Ectodermal cell (in vitro differentiated cells): ENCODE measurements at regions not wholly inside any gene's neighbourhood (a gene's known extent, or its start where the extent isn't known, plus 50 kb on each side); places are given as distances from the start of the nearest gene placed in this dataset.

Experiments used
- H3K27ac ChIP-seq: 2 replicates; pipeline ENCODE4 v1.7.0; 2013; ENCODE audit warnings: mild to moderate bottlenecking, low read depth, low read length; ENCODE audit not compliant: insufficient read depth, poor library complexity, severe bottlenecking
- H3K27me3 ChIP-seq: 2 replicates; pipeline ENCODE4 v1.7.0; 2013; ENCODE audit warnings: mild to moderate bottlenecking, low read length; ENCODE audit not compliant: insufficient read depth, control insufficient read depth, poor library complexity, severe bottlenecking
- H3K36me3 ChIP-seq: one replicate; pipeline ENCODE4 v1.7.0; 2013; ENCODE audit warnings: low read length; ENCODE audit not compliant: control insufficient read depth, insufficient read depth
- H3K4me1 ChIP-seq: one replicate; pipeline ENCODE4 v1.7.0; 2013; ENCODE audit warnings: low read length; ENCODE audit not compliant: control insufficient read depth, insufficient read depth
- H3K4me3 ChIP-seq: 2 replicates; pipeline ENCODE4 v1.7.0; 2013; ENCODE audit warnings: low read depth, low read length, control low read depth; ENCODE audit not compliant: insufficient read depth
- H3K9me3 ChIP-seq: 2 replicates; pipeline ENCODE4 v1.7.0; 2013; ENCODE audit warnings: mild to moderate bottlenecking, low read length, moderate library complexity; ENCODE audit not compliant: control insufficient read depth
- WGBS, 2 experiments: methylation state at CpG; one replicate each; pipeline ENCODE4 v1.1.7; 2013; ENCODE audit warnings: missing lambda C conversion rate in 2 of 2; 5-methylcytosine and 5-hydroxymethylcytosine counted together

DNA sequence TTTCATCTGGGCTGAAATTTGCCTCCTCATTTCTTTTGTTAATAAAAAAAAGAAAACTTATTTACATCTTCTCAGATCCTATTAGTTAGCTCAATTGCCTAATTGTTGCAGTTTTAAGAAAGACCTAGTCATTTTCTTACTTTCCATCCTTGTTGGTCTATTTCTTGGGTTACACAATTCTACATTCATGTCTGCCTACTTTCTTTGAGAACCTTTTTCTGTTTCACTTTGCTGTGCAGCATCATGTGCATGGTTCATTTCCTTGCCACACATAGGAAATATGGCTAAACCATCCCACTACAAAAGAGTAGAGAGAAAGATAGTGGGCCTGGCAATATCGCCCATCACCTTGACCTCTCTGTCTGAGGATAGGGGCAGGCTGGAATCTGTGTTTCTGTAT lies 780.7 kb upstream of the FANCL start:
- Histone ChIP-seq H3K4me3 (no peak overlapping the region), H3K9me3 (no peaks in the 10 kb centered on the region), H3K36me3 (no peaks in the 10 kb centered on the region), H3K27ac (no peak overlapping the region), H3K4me1 (no peaks in the 10 kb centered on the region), H3K27me3 (no peaks in the 10 kb centered on the region)
- WGBS, 2 experiments = 88 to 89% methylated on average over 1 of the region's 1 CpG

DNA sequence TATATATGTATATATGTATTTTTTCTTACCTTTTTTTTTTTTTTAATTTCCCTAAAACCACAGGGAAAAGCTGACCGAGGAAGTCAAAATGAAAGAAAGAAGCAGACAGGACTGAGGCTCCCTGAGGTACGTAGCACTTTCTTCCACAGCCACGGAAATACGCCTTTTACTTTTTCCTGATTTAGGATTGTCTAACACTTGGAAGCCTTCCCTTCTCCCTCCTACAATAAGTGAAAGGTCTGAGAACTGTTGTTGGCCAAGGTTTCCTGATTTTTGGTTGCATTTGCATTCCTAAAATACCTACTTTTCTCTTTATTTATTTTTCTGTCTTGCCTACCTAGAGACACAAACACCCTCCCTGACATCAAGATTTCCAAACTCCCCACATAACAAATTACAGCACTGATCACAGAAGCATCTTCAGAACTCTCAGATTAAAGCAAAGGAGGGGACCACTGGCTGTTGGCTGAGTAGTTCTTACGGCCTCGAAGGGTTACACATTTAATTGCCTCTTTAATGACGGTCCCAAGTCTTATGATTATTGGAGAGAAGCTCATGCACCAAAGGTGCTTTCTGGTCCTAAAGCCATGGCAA lies 778.5 kb upstream of the FANCL start:
- H3K4me3 ChIP-seq = no peak overlapping the region

DNA sequence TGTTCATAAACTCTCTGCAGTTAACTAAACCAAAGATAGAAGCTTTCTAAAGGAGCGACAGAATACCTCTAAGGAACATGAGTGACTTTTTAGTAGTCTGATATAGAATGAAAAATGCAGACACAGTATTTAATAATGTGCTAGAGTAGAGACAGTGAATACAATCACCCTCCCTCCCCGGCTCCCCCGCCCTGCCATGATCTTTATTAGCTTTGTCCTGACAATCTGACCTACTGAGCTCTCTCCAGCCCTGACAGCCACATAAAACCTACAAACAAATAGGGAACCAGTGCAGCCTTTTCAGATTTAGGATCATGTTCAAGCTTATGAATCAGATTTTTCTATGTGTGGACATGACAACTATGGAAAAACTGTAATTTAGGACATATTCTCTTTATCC lies 777.6 kb upstream of the FANCL start:
- Histone ChIP-seq H3K27me3 (no peaks in the 10 kb centered on the region), H3K9me3 (no peaks in the 10 kb centered on the region), H3K27ac (no peak overlapping the region), H3K4me3 (no peak overlapping the region), H3K36me3 (no peaks in the 10 kb centered on the region), H3K4me1 (no peaks in the 10 kb centered on the region)
- 91 to 94% methylated on average over 3 of the region's 3 CpGs for WGBS, 2 experiments

More for the DNA sequence above, 778.5 kb upstream of the FANCL start:
- H3K4me1 ChIP-seq = no peaks in the 10 kb centered on the region
- H3K9me3 ChIP-seq = no peaks in the 10 kb centered on the region
- no peaks in the 10 kb centered on the region for H3K27me3 ChIP-seq
- H3K36me3 ChIP-seq = no peaks in the 10 kb centered on the region
- H3K27ac ChIP-seq = no peak overlapping the region
- WGBS, 2 experiments = 93 to 94% methylated on average over 7 of the region's 7 CpGs

DNA sequence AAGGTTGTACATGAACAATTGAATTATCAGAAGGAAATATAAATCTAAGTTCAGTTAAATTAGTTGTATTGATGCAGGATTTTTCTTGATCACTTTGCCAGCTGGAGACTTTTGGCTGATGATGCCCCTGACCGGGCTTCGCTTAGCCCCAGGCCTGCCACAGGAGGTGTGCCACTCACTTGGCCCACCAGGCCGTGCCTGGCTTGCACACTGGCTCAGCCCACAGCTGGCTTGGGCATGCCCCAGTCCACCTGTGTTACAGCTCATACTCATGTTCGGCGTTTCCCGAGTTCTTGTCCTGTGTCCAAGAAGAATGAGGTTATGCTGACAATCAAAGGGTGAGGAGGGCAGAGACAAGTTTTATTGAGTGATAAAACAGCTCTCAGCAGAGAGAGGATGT lies 773.9 kb upstream of the FANCL start:
- no peaks in the 10 kb centered on the region for H3K4me1 ChIP-seq

DNA sequence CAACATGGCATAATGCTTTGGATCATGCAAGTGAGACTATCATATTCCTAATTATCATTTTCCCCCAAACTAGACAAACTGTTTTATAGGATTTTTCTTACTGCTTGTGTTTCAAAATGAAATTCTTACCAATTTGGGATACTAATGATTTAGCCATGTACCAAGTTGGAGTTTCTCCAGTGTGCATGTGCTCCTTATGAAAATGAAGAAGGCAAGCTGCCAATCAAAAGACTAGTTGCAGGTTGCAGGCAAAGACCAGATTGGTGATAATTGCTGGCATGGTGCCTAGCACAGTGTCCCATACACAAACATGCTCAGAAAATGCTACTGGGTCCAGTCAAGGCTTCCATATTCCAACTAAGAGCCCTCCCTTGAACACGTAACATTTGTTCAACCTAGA lies 771.8 kb upstream of the FANCL start:
- H3K9me3 ChIP-seq = no peaks in the 10 kb centered on the region
- H3K27ac ChIP-seq = no peak overlapping the region
- H3K4me1 ChIP-seq = no peaks in the 10 kb centered on the region
- 96 to 100% methylated on average over 1 of the region's 1 CpG for WGBS, 2 experiments
- no peak overlapping the region for H3K4me3 ChIP-seq
- no peaks in the 10 kb centered on the region for H3K36me3 ChIP-seq
- H3K27me3 ChIP-seq = no peaks in the 10 kb centered on the region

More for the DNA sequence above, 773.9 kb upstream of the FANCL start:
- Histone ChIP-seq H3K36me3 (no peaks in the 10 kb centered on the region), H3K27ac (no peak overlapping the region), H3K27me3 (no peaks in the 10 kb centered on the region), H3K9me3 (no peaks in the 10 kb centered on the region), H3K4me3 (no peak overlapping the region)
- WGBS, 2 experiments = 95 to 98% methylated on average over 6 of the region's 6 CpGs

DNA sequence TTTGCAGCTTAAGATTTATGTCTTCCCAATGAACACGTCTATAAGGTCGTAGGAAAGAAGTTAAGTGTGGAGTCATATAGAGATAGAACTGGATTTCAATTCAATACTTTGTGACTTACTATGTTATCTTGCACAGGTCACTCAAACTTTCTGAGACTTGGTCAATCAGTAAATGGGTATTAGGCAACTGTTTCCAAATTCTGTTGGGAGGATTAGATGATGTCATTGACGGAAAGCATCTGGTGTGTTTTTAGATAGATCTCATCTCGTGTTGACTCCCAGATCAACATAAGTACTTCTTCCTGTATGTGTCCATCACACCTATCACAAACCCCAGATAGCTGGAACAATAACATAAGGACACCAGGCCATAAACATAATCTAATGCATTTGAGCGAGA lies 771.1 kb upstream of the FANCL start:
- H3K27me3 ChIP-seq = no peaks in the 10 kb centered on the region
- H3K27ac ChIP-seq = no peak overlapping the region
- H3K36me3 ChIP-seq = no peaks in the 10 kb centered on the region
- no peaks in the 10 kb centered on the region for H3K4me1 ChIP-seq
- WGBS, 2 experiments = 92 to 98% methylated on average over 4 to 5 of the region's 5 CpGs
- no peak overlapping the region for H3K4me3 ChIP-seq
- H3K9me3 ChIP-seq = no peaks in the 10 kb centered on the region

DNA sequence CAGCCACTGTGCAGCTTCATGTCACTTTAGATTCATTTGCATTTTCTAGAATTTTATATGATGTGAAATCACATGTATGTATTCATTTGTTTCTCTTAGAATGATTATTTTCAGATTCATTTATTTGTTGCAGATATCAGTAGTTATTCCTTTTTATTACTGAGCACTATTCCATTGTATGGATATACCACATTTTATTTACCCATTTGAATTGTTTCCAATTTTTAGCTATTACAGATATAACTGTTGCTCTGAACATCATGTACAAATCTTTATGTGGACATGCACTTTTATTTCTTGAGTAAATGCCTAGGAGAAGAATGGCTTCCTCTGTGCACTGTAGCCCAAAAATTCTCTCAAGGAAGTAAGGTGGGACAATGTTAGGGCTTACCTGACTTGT lies 767.8 kb upstream of the FANCL start:
- no peaks in the 10 kb centered on the region for H3K27me3 ChIP-seq
- H3K36me3 ChIP-seq = no peaks in the 10 kb centered on the region
- no peak overlapping the region for H3K27ac ChIP-seq
- no peaks in the 10 kb centered on the region for H3K4me1 ChIP-seq
- H3K9me3 ChIP-seq = no peaks in the 10 kb centered on the region
- no peak overlapping the region for H3K4me3 ChIP-seq

DNA sequence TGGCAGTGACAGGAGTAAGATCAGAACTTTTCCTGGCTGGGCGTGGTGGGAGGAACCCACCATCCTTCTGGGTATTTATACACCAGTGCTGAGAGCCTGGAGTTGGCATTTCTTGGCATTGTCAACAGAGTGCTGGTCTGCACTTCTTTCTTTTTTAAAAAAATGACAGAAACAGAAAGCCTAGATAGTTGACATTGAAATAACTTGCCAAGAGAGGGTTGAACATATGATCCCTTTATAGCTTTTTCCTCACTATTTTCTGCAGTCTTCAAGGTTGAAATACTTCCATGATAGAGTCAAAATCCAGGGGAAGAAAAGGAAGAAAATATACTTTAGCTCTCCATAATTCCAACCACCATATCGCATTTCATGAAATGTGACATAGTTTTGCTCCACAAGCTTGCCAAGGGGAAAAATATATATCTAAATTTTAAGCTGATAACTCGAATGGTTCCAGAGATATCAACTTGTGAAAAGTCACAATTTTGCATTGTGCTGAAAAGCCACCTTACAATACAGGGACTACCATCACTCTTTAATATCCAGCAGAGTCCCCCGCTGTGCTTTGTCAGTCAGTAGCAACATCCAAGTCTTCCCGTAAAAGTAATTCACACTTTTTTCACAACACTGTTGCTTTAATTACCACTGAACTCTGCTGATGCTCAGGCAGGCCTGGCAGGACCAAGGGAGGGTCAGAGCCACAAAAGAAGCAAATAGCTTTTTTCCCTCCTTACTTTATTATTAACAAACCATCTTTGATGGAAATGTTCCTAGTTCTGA lies 764.9 kb upstream of the FANCL start:
- no peak overlapping the region for H3K27ac ChIP-seq
- H3K4me3 ChIP-seq = no peak overlapping the region
- no peaks in the 10 kb centered on the region for H3K4me1 ChIP-seq
- H3K9me3 ChIP-seq = no peaks in the 10 kb centered on the region
- WGBS, 2 experiments = 48 to 72% methylated on average over 4 to 5 of the region's 5 CpGs
- H3K36me3 ChIP-seq = no peaks in the 10 kb centered on the region
- no peaks in the 10 kb centered on the region for H3K27me3 ChIP-seq

DNA sequence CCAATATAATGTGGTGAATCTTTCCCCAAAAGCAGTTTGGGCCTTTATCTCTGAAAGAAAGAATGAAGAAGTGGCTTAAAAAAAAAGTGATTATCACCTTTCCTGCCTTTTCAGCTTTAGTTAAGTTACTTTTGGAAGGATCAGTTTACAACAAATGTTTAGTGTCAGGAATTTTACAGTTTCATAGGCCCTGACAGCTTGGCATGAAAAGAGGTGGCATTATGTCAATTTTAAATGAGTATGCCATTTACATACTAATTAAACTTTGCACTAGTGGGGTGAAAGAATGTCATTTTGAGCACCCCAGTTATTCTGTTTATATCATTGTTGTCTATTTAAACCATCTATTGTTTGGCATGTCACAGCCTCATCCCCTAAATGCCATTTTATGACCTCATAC lies 763.5 kb upstream of the FANCL start:
- H3K9me3 ChIP-seq = no peaks in the 10 kb centered on the region

DNA sequence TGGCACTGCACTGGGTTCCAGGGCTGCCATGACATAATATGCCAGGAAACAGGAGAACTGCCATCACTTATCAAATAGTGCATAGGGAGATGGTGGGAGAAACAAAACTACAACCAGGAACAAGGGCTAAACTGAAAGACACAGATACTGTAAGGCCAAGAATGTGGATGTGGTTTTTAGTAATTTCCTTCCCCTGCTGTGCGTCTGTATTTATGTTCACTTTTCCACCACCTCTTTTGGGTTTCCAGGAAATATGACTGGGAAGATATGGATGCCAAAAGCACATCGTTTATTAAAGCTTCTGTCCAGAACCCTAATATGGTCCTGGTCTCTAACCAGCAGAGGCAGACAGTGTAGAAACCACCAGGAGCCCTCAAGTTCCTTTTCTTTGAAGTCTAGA lies 759.7 kb upstream of the FANCL start:
- Histone ChIP-seq H3K4me1 (no peaks in the 10 kb centered on the region), H3K27ac (no peak overlapping the region), H3K9me3 (no peaks in the 10 kb centered on the region), H3K36me3 (no peaks in the 10 kb centered on the region), H3K4me3 (no peak overlapping the region), H3K27me3 (no peaks in the 10 kb centered on the region)
- 91 to 94% methylated on average over 2 of the region's 2 CpGs for WGBS, 2 experiments

More for the DNA sequence above, 763.5 kb upstream of the FANCL start:
- Histone ChIP-seq H3K4me3 (no peak overlapping the region), H3K36me3 (no peaks in the 10 kb centered on the region), H3K27ac (no peak overlapping the region), H3K4me1 (no peaks in the 10 kb centered on the region), H3K27me3 (no peaks in the 10 kb centered on the region)
